ENCODE measurements at regions not wholly inside any gene's neighbourhood (a gene's known extent, or its start where the extent isn't known, plus 50 kb on each side); places are given as distances from the start of the nearest gene placed in this dataset.

- TF ChIP-seq CTCF (IDR thresholded peaks at IDR 0.05; ENCODE audit: poor library complexity, severe bottlenecking) (no peak), EZH2 (IDR thresholded peaks at IDR 0.05; ENCODE audit: borderline replicate concordance, insufficient read depth, low read length, poor library complexity, severe bottlenecking) (no peak), SMC3 (conservative IDR thresholded peaks at IDR 0.05; ENCODE audit: poor library complexity) (no peak), EP300 (conservative IDR thresholded peaks at IDR 0.05; ENCODE audit: poor library complexity, severe bottlenecking) (no peak), POLR2AphosphoS5 (IDR thresholded peaks at IDR 0.05) (no peak), RAD21 (conservative IDR thresholded peaks at IDR 0.05) (no peak), REST (IDR thresholded peaks at IDR 0.05; ENCODE audit: borderline replicate concordance) (no peak), TAF1 (IDR thresholded peaks at IDR 0.05; ENCODE audit: low read depth) (no peak)
These were observed 93.5 kb downstream of the MRPL39 start for GRCh38 chr21:25513810-25514209.

Data from neural cell (in vitro differentiated cells).